ENCODE measurements at regions not wholly inside any gene's neighbourhood (a gene's known extent, or its start where the extent isn't known, plus 50 kb on each side); places are given as distances from the start of the nearest gene placed in this dataset.

- DNase-seq (ENCODE audit: low read depth, low spot score) (no peak), FAIRE-seq (no peak), ATAC-seq (no peak)
- Histone ChIP-seq H4K20me1 (ENCODE audit: control insufficient read depth, insufficient read depth) (no peaks in the 10 kb centered on the region), H3K4me3 (no peak overlapping the region), H3K27me3 (replicated peaks in 1 of 2; ENCODE audit: control insufficient read depth in 2 of 2, insufficient read depth in 2 of 2, low read length in 1 of 2) (no peaks in the 10 kb centered on the region), H3K4me1 (ENCODE audit: control insufficient read depth, insufficient read depth, low read length) (no peaks in the 10 kb centered on the region), H3K4me2 (ENCODE audit: control insufficient read depth, insufficient read depth) (no peak overlapping the region), H3K36me3 (ENCODE audit: control insufficient read depth in 2 of 2, insufficient read depth in 2 of 2, low read length in 1 of 2) (no peaks in the 10 kb centered on the region), H3K9ac (ENCODE audit: control insufficient read depth, insufficient read depth, low read length) (no peak overlapping the region), H3K27ac (ENCODE audit: control insufficient read depth, insufficient read depth) (no peak overlapping the region), H3K9me3 (replicated peaks; ENCODE audit: control insufficient read depth, insufficient read depth, low read length) (no peaks in the 10 kb centered on the region), H3K79me2 (ENCODE audit: control insufficient read depth, insufficient read depth, low read length) (no peaks in the 10 kb centered on the region), H2AFZ (ENCODE audit: control insufficient read depth, low read depth, low read length) (no peak overlapping the region)
- ChIA-PET POLR2A (no interaction called here), RAD21 (ENCODE audit: unreplicated experiment) (no interaction called here), SMC1A (ENCODE audit: uncharacterized antibody, unreplicated experiment) (interaction anchor here (1.2 kb wide), 1 partner anchor 13 kb away, joined by 3 read pairs; no protein-coding TSS in a partner anchor), CTCF (no interaction called here)
- BruUV-seq (replicated peaks) = no TSS peak
- WGBS (ENCODE audit: insufficient coverage, insufficient replicate concordance, low lambda C conversion rate, missing lambda C conversion rate) = 0% methylated on average over 1 of the region's 1 CpG
- in situ Hi-C loops (cut with MboI) = no loop called here
- intact Hi-C loops (cut with micrococcal nuclease; ENCODE audit: unreplicated experiment) = no loop called here
- TF ChIP-seq NRF1 (conservative IDR thresholded peaks at IDR 0.05; ENCODE audit: low read depth, low read length) (no peak), POLR2AphosphoS5 (IDR thresholded peaks at IDR 0.05; ENCODE audit: low read length) (no peak), ETV6 (conservative IDR thresholded peaks at IDR 0.05 in 1 of 2, IDR thresholded peaks at IDR 0.05 in 1 of 2; ENCODE audit: borderline replicate concordance in 1 of 2, low read depth in 1 of 2) (no peak), ZNF592 (IDR thresholded peaks at IDR 0.05) (no peak), MYB (IDR thresholded peaks at IDR 0.05; ENCODE audit: borderline replicate concordance, low read depth, low read length) (no peak), CHD2 (IDR thresholded peaks at IDR 0.05; ENCODE audit: borderline replicate concordance, low read depth, low read length) (no peak), ZNF274 (IDR thresholded peaks at IDR 0.05; ENCODE audit: insufficient read depth, insufficient read length) (no peak), STAT1 (conservative IDR thresholded peaks at IDR 0.05) (no peak), SMAD5 (IDR thresholded peaks at IDR 0.05; ENCODE audit: low read depth) (no peak), HDGF (IDR thresholded peaks at IDR 0.05) (no peak), FOS (IDR thresholded peaks at IDR 0.05; ENCODE audit: borderline replicate concordance, extremely low read depth, insufficient read length) (no peak), E2F4 (IDR thresholded peaks at IDR 0.05; ENCODE audit: low read depth, low read length) (no peak), SMAD1 (IDR thresholded peaks at IDR 0.05; ENCODE audit: low read depth, partially characterized antibody) (no peak), JUNB (IDR thresholded peaks at IDR 0.05) (no peak), BMI1 (IDR thresholded peaks at IDR 0.05; ENCODE audit: borderline replicate concordance) (no peak), YBX1 (IDR thresholded peaks at IDR 0.05) (no peak), ZNF207 (IDR thresholded peaks at IDR 0.05; ENCODE audit: borderline replicate concordance) (no peak)
Measured at GRCh38 chr13:79904581-79904980, 423.6 kb downstream of the NDFIP2 start.

Data from GM12878 (cell line).